ENCODE measurements at regions not wholly inside any gene's neighbourhood (a gene's known extent, or its start where the extent isn't known, plus 50 kb on each side); places are given as distances from the start of the nearest gene placed in this dataset.
"Not testable (repeated sequence)": the region's sequence is repeated elsewhere in the genome, so short reads cannot be mapped to it uniquely, and the experiment has no call there.

DNA sequence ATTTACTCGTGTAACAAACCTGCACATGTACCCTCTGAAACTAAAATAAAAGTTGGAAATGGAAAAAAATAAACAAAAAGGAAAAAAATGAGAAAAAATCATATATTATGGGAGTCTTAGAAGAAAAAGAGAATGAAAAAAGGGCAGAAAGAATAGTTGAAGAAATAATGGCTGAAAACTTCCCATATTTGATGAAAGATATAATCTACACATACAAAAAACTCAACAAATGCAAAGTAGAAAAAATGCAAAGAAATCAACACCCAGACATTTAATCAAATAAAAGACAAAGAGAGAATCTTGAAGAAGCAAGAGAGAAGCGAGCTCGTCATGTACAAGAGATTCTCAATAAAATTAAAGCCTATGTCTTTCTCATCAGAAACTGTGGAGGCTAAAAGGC, 73.8 kb downstream of the SLC25A46 start:
- DNase-seq (ENCODE audit: low spot score), result no peak

DNA sequence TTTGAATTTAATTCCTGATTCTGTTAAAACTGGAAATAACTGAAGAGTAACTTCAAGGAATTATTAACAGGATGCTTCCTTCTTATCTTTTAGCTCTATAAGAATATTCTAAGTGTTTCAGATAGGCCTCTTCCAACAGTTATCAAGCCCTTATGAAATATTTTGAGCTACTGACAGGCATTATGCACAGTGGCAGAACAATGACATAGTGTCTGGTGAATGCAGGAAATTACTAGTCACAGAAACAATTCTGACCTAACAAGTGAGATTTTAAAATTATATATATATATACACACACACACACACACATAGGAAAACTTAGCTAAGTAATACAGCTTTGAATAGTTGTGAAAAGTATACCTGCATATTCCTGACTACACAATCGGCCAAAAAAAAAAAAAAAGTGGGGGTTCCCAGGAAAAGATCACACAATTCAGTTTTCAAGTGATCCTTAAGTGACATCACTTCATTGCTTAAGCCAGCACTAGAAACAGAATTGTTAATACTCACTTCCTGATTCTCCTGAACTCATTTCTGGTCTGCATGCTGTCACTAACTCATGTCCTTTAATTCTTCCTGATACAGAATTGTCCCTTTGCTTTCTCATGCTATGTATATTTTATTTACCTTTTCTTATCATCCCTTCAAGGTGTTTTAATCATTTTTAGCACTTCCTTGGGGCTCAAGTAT, 77.3 kb downstream of the SLC25A46 start:
- no peak for DNase-seq (ENCODE audit: low spot score)

DNA sequence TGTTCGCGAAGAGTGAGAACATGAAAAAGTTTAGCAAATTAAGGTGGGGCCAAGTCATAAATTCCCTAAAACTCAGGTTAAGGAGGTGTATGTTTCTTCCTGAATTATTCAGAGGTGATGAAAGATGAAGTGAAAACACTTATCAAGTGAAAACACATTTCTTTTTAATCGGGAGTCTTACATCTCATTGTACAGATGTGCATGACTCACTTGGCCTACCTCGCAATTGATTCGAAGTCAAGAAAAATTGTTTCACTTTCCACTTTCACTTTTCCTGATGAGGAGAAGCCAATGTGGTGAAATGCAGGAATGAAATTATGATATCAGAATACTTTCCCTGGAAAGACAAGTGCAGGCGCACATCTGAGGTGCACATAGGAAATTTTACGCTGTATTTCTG, 78.7 kb downstream of the SLC25A46 start:
- DNase-seq (ENCODE audit: low spot score), result no peak

DNA sequence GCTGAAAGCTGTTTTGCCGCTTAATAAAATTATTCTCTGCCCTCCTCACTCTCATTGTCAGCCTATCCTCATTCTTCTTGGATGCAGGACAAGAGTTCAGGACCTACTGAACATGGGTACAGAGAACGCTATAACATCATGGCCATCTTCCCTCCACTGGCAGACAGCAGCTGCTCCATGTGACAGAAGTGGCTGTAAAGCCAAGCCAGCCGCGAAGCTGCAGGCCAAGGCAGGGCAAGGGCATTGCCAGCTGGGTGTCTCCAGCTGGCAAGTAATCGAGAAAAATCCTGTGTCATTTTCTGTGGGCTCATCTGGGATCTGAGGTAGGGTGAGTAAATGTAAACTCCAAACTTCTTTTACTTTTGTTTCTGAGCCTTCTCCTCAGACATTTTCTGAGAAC, 84.8 kb downstream of the SLC25A46 start:
- no peak for DNase-seq (ENCODE audit: low spot score)

DNA sequence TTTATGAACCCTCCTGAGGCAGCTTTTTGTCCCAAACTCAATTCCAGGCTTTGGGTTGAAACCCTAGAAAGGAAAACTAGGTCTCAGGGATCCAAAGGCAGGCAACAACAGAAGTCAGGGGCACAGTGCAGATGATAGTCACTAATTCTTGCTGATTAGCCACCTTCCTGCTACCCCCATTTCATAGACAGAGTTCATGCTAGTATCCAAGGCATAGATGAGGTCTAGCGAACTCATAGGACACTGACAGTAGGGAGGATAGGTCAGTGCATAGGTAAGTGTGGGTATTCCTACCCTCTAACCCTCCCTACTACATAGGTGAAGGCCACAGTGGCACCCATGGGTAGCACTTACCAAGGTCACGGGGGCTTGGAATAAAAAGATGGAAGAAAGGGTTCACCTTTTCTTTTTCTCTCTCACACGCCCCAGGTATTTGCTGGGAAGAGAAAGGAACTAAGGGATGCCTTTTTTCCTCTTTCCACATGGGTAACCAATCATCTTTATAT, 86.2 kb downstream of the SLC25A46 start:
- DNase-seq (ENCODE audit: low spot score), result no peak

DNA sequence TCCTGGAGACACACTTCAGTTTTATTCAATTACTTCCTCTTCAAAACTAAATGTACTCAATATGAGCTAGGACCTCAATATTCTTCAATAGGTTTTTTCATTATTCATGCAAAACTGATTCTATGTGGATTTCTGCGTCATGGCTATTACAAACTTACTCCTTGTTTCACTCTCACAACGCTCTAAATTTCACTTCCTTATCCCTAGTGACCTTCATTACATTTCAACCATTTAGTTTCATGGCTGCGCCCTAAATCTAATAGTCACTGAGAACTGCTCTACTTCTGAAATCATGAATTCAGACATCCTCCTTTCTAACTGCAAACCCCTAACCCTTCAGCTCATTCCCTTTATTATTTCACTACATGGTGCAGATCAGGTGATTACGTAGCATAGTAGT, 93.9 kb downstream of the SLC25A46 start:
- DNase-seq (ENCODE audit: low spot score), result no peak

DNA sequence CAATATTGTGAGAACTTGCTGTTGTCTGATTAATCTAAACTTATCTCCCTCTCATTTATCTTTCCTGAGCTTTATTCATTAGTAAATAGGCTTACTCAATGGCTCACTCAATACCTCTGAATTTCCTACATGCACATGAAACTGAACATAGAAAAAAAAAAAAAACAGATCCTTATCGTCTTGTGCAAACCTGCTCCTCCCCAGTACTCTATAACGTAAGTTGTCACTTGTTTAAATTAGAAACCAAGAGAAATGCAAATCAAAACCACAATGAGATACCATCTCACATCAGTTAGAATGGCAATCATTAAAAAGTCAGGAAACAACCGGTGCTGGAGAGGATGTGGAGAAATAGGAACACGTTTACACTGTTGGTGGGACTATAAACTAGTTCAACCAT, 96.1 kb downstream of the SLC25A46 start:
- not testable (repeated sequence) for DNase-seq (ENCODE audit: low spot score)

DNA sequence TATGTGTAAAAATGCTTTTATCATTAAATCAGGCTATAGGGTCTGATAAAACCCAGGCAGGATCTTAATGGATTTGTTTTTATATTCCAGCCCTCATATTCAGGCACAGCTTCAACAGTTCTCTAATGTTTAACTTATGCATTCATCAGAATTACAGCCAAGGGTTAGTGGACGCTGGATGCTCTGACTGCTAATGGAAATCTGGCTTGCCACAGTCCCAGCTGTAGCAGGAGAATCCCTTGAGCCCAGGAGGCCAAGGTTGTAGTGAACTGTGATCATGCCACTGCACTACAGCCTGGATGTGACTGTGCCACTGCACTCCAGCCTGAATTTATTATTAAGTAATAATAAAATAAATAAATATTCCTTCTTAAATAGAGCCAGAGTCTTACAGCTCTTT, 98.0 kb downstream of the SLC25A46 start:
- no peak for DNase-seq (ENCODE audit: low spot score)

DNA sequence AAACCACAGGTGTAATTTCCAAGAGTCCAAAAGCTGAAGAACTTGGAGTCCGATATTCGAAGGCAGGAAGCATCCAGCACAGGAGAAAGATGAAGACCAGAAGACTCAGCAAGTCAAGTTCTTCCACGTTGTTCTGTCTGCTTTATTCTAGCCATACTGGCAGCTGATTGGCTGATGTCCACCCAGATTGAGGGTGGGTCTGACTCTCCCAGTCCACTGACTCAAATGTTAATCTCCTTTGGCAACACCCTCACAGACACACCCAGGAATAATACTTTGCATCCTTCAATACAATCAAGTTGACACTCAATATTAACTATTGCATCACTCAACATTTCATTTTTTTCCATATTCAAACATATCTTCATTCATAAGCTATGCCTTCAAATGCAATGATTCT, 99.5 kb downstream of the SLC25A46 start:
- DNase-seq (ENCODE audit: low spot score), result not testable (repeated sequence)

DNA sequence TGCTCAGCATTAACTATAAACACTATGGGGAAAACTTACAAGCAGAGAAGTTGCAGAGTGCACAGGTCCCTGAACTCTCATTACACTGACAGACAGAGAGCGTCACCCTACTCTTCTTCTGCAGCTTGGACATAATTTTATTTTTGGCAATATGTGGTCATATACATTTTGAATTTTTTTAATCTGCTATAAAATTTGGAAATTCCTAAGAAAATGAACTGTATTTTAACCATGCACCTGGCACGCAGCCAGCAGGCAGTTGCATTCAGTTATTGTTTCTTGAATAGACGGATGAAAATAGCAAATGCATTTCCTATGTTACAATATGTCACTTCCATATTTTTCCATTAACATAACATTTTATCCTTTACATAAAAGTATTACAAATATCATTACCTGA, 100.2 kb downstream of the SLC25A46 start:
- DNase-seq (ENCODE audit: low spot score), result no peak

DNA sequence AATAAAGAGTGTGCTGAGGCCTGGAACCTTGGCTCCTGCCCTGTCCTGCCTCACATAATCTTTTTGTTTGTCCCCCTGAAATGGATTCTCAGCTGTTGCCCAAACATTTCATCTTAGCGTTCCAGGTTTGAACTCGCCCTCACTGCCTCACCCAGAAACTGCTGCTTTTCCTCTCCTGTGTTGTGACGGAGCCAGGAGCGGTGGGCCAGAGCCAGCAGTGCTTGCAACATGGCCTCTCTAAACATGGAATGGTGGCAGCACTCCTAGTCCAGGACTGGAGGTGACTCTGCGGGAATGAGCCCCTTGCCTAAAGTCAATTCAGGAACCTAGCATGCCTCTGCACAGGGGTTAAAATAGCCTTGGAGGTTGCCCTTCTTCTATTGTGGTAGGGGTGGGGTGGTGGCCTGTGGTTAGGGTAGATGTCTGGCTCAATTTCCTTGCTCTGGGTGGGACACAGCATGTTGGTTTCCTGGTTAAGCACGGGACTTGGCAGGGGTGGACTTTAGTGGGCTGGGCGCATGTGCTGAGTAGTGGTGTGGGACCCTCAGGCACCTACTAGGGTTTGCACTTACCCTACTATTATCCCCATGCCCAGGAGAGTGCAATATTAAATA, 101.6 kb downstream of the SLC25A46 start:
- DNase-seq (ENCODE audit: low spot score), result peak; percentile 12

DNA sequence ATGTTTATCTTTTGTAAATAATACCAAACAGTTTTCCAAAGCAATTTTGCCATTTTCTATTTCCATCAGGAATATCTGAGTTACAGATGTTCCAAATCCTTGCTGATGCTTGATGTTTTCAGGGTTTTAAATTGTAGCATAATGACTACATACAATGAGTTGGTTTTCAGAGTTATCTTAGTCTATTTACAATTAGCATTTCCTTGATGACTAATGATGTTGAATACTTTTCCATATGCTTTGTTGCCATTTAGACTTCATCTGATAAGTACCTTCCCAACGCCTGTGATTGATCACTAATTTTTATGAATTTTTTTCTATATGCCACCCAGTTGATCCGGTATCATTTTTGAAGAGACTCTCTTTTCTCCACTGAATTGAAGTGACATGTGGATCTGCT, 102.3 kb downstream of the SLC25A46 start:
- no peak for DNase-seq (ENCODE audit: low spot score)

DNA sequence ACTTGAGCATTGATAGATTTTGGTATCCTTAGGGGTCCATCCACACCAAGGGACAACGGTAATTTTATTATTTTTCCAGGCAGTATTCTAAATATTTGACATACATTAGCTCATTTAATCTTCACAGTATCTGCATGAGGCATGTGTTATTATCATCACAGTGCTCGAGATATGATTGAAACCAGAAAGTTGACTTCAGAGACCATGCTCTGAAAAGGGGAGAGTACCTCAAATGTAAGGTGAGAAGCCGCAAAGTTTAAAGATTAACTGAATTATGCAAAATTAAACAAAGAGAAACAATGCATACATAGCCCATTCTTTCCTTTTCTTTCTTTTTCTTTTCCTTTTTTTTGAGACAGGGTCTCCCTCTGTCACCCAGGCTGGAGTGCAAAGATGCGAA, 104.1 kb downstream of the SLC25A46 start:
- no peak for DNase-seq (ENCODE audit: low spot score)

DNA sequence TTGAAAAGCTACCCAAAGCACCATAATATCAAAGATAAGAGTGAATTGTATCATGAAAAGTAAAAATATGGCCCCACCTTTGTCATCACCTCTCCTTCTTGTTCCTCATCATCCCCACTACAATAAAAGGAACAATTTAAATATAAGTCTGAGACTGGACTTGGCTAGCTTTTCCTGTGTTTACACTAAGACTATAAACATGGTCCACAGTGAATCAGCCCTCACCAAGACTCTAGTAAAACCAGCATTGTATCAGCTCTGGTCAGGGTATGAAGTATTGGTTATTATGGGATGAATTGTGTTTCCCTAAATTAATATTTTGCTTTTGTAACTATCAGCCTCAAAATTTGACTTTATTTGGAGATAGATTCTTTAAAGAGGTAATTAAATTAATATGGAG, 105.4 kb downstream of the SLC25A46 start:
- DNase-seq (ENCODE audit: low spot score), result no peak

DNA sequence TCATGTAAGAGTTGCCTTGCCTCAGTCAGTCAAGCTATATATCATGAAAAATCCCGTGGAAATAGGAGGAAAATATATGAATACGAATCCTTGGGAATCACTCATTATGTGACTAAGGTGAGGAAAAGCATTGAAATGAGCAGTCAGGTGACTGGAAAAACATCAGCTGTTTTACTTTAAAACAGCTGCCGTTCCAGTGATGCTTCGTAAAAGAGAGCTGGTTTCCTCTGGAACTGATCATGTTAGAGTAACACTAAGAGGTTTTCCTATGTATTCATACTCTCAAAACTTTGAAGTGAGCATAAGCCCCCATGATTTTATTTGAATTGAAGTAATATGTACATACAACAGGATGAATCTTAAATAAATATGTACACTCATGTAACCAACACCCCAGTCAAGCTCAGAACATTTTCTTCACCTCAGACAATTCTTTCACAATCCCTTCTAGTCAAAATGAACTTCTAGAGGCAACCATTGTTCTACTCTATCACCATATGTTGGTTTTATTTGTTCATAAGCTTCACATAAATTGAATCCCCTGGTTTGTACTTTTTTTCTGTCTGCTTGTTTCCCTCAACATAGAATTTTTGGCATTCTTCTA, 107.7 kb downstream of the SLC25A46 start:
- no peak for DNase-seq (ENCODE audit: low spot score)

DNA sequence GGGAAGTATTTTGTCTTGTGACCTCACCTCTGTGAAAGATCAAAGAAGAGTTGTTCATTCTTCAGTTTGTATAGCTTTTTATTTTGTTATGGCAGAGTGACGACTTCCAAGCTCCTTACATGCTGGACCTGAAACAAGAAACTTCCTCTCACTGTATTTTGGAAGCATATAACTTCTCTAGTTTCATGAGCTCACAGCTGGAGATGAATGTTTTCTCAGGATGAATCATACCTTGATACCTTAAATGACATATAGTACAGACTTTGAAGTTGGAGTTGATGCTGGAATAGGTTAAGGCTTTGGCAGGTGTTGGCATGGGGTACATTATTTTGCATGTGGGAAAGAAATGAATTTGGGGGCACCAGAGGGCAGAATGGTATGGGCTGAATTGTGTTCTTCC, 112.5 kb downstream of the SLC25A46 start:
- DNase-seq (ENCODE audit: low spot score), result no peak

DNA sequence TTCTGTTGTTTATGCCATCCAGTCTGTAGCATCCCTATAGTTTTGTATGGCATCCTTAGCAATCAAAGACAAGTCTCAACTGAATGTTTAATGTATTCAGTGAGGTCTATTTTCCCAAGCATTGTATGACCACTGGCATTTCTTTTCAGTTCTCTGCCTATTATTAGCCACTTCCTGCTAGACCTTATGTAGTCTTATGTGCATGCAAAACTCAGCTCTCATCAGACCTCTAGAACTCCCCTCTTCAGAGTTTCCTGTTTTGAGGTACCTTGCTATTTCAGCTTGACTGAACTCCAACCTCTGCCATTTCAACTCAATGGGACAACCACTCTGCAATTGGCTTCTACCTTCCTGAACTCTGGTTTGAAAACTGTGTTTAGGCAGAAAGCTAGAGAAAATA, 113.2 kb downstream of the SLC25A46 start:
- DNase-seq (ENCODE audit: low spot score), result no peak

DNA sequence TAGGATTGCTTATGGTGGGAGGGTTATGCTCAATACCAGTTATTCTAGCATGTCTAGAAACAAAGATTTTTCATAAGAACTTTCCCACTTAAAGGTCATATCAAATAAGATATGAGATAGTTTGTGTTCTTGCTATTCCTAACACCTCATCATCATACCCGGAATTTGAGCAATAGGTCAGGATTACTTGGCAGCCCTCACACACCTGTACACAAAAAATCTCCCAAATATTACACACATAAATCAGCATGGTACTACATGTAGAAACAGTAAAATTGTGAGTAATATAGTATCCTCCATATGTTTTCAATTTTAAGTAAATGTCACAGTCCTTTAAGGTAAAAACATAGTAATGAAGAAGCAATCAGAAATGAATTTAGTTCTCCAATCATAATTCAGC, 113.7 kb downstream of the SLC25A46 start:
- DNase-seq (ENCODE audit: low spot score), result no peak

DNA sequence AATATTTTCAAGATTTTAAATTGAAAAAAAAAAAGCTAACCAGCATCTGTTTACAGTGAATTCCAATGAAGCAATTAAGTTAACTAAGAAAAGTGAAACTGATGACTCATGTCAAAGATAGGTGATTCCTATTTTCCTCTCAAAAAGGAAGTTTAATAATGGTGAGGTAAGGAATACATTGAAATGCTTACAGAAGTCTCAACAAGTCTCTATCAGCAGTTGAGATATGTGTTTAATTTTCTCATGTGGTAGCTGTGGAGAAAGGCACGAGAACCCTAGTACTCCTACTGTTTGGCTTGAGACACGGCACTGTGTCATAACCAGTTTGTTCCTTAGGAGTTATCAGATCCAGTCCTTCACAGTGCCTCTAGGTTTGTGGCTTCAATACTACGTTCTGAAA, 114.5 kb downstream of the SLC25A46 start:
- no peak for DNase-seq (ENCODE audit: low spot score)

DNA sequence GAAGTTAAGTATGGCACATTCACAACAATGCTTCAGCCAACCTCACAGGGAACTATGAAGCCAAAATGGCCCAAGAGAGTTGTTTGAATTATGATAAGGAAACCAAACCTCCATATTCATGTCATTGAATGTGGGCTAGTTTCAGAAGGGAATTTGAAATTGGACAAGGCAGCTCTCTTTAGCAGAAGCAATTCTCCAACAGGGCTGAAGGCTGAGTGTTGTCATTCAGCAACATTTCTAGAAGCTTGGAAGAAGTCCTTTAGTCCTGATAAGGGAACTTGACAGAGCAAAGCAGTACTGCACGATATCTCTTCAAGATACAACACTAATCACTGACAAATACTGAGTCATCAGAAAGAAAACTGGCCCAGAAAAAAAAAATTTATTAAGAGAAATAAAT, 115.4 kb downstream of the SLC25A46 start:
- no peak for DNase-seq (ENCODE audit: low spot score)

DNA sequence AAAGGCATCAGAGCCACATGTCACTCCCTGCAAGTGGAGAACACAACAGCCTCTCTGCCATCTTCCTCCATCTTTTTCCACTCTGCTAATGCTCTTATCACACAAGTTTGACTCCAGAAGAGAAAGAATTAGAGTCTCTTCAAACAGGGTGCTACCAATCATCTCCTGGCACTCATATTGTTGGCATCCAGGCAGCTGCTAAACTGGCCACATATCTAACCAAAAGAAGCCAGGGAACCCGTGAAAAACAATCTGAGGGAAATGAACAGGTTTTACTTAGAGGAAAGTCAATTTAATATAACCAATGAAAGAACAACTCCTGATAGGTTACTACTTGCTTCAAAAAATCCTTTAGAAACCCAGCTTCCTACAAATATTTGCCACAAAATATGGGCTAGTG, 117.2 kb downstream of the SLC25A46 start:
- DNase-seq (ENCODE audit: low spot score), result no peak

DNA sequence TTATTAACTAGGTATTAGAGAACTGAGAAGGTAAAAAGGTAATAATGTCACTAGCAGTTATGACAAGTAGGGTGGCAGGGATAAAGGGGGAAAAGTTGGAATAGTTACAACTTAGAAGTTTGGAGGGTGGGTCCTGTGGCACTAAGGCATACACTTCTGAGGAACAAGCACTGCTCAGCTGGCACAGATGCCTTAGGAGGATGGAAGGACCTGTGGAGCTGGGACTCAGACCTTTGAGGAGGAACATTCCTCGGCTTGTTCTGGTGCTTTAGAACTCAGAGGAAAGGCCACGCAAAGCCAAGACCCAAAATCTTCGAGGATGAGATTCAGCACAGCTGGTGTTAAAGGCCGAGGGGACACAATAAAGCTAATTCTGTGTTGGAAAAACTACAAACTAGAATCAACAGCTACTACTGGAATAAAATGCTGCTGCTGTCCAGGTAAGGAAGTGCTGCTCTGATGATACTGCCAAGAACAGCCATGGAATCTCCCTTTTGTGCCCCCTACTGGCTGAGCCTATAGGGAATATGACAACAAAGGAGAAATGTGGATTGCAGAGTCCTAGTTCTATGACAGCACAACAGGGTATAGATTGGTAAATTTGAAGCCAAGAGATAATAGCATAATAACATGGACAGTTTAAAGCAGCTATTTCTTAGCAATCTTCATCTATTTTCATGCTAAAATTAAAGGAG, 126.7 kb downstream of the SLC25A46 start:
- no peak for DNase-seq (ENCODE audit: low spot score)

DNA sequence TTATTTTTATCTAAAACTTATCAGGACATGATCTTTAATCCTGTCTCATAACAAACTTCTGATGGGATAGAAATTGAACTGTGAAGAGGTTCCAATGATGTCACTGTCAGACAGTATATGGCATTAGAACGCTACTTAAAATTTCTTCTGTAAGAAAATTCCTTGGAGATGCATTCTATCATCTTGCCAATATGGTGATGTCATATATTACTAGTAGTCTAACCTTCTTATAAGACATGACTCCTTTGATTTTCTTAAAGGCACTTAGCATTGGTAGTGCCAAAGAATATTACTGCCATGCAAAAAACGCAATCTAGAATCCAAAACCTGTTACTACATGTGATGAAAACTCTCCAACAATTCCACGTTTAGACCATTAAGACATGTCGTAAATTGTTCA, 131.1 kb downstream of the SLC25A46 start:
- DNase-seq (ENCODE audit: low spot score), result no peak

Data from mucosa of gallbladder (tissue), 1 donor.